Skeletal muscle tissue (tissue), 3 donors: ENCODE measurements at regions not wholly inside any gene's neighbourhood (a gene's known extent, or its start where the extent isn't known, plus 50 kb on each side); places are given as distances from the start of the nearest gene placed in this dataset.

Experiments used
- H3K27ac ChIP-seq: one replicate; pipeline ENCODE4 v1.7.0; 2013; ENCODE audit warnings: mild to moderate bottlenecking, low read depth, low read length, inconsistent platforms
- H3K27me3 ChIP-seq, 3 donors: one replicate each; pipeline ENCODE4 v1.7.0; 2013; ENCODE audit warnings: low read length in 3 of 3; ENCODE audit not compliant: control insufficient read depth in 3 of 3, insufficient read depth in 3 of 3
- H3K36me3 ChIP-seq, 3 donors: one replicate each; pipeline ENCODE4 v1.7.0; 2013; ENCODE audit warnings: low read length in 3 of 3; ENCODE audit not compliant: control insufficient read depth in 3 of 3, insufficient read depth in 3 of 3
- H3K4me1 ChIP-seq, 3 donors: one replicate each; pipeline ENCODE4 v1.7.0; 2013; ENCODE audit warnings: low read length in 3 of 3, mild to moderate bottlenecking in 3 of 3; ENCODE audit not compliant: control insufficient read depth in 3 of 3, insufficient read depth in 3 of 3
- H3K4me3 ChIP-seq, 3 donors: one replicate each; pipeline ENCODE4 v1.7.0; 2013; ENCODE audit warnings: low read length in 3 of 3
- H3K9ac ChIP-seq, 3 donors: one replicate each; pipeline ENCODE4 v1.7.0; 2013; ENCODE audit warnings: low read length in 3 of 3, mild to moderate bottlenecking in 3 of 3, moderate library complexity in 2 of 3, low read depth in 1 of 3
- H3K9me3 ChIP-seq, 3 donors: one replicate each; pipeline ENCODE4 v1.7.0; 2013; ENCODE audit warnings: low read length in 3 of 3; ENCODE audit not compliant: control insufficient read depth in 3 of 3
- donor health status: Osteomylitis.

- no peak overlapping the region for H3K4me3 ChIP-seq
- H3K27me3 ChIP-seq = no peaks in the 10 kb centered on the region
- no peaks in the 10 kb centered on the region for H3K9me3 ChIP-seq
- no peak overlapping the region for H3K27ac ChIP-seq
- no peaks in the 10 kb centered on the region for H3K36me3 ChIP-seq
- H3K4me1 ChIP-seq = no peaks in the 10 kb centered on the region
- no peak overlapping the region for H3K9ac ChIP-seq
These were observed 252.6 kb upstream of the TSHZ3 start for GRCh38 chr19:31601855-31602254.

DNA sequence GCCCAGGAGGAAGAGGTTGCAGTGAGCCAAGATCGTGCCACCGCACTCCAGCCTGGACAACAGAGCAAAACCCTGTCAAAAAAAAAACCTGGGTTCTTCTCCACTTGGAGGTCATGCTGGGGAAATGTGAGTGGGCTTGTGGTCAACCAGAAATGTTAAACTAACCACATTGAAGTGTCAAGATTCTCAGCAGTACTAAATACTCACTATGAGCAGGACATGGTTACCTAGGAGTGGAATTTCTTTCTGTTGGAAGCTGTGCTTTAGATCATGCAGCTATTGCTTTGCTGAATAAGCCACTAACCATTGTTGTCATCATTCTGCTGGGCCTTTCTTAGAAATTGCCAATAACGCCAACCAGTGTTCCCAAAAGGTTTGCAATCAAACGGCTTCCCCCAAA is 253.3 kb upstream of the TSHZ3 start:
- no peaks in the 10 kb centered on the region for H3K9me3 ChIP-seq
- H3K4me3 ChIP-seq = no peak overlapping the region
- H3K36me3 ChIP-seq = no peaks in the 10 kb centered on the region
- H3K4me1 ChIP-seq = no peaks in the 10 kb centered on the region
- no peaks in the 10 kb centered on the region for H3K27me3 ChIP-seq
- no peak overlapping the region for H3K9ac ChIP-seq
- no peak overlapping the region for H3K27ac ChIP-seq

DNA sequence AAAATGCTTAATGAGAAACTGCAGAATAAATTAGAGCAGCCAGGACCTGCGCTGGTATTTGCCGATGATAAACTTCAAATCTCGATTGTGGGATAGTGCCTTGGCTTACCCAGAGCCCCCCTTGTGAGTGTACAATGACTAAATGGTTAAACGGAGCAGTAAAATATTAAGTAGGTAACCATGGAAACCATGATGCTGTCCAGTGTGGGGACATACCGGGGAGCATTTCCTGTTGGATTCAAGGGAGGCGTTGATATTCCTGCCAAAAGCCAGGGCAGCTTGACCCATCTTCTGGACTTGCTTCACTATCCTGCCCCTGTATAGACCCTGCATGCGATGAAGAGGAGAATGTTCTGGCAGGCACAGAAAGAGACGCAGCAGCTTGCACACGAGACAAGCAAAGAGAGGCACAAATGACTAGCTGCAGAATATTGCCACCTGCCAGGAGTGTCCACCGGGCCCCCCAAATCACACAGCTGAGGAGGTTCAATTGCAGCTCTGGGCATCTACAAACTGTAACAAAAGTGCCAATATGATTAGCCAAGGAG is 255.3 kb upstream of the TSHZ3 start:
- Histone ChIP-seq H3K4me1 (no peaks in the 10 kb centered on the region), H3K27me3 (no peaks in the 10 kb centered on the region), H3K9ac (no peak overlapping the region), H3K27ac (no peak overlapping the region), H3K4me3 (no peak overlapping the region), H3K9me3 (no peaks in the 10 kb centered on the region), H3K36me3 (no peaks in the 10 kb centered on the region)

- H3K27ac ChIP-seq = no peak overlapping the region
- no peak overlapping the region for H3K4me3 ChIP-seq
- peaks cover 0 to 2% (median 0%) of the 10 kb centered on the region in 3 donors for H3K27me3 ChIP-seq
- no peak overlapping the region for H3K9ac ChIP-seq
- H3K4me1 ChIP-seq = no peaks in the 10 kb centered on the region
- no peaks in the 10 kb centered on the region for H3K9me3 ChIP-seq
- no peaks in the 10 kb centered on the region for H3K36me3 ChIP-seq
These were observed 260.8 kb upstream of the TSHZ3 start for GRCh38 chr19:31610018-31610417.

DNA sequence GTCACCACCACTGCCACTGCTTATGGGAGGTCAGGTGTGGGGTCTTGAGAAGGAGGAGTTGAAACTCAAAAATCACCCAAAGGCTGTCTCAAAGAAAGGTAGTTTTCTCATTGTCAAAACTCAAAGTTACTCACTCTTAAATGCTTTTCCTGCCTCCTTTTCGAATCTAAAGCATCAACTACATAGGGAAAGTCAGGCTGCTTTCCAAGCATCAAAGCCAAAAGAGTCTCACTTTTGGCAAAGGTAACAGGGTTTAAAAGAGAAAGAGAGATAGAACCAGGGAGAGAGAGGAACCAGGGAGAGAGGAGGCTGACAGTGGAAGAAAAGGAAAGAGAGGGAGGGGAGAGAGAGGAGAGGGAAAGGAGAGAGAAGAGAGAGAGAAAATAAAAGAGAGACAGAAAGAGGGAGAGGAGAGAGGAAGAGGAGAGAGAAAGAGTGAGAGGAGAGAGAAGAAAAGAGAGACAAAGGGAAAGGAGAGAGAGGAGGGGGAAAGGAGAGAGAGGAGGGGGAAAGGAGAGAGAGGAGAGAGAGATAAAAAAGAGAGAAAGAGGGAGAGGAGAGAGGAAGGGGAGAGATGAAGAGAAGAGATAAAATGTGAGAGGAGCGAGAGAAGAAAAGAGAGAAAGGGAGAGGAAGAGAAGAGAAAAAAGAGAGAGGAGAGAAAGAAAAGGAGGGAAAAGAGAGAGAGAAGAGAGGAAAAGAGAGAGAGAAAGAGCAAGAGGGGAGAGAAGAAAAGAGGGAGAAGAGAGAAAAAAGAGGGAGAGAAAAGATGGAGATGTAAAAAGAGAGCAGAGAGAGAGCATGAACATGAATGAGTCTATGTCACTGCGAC is 262.0 kb upstream of the TSHZ3 start:
- H3K27me3 ChIP-seq = peaks cover 0 to 2% (median 0%) of the 10 kb centered on the region in 3 donors
- no peaks in the 10 kb centered on the region for H3K36me3 ChIP-seq
- no peak overlapping the region for H3K27ac ChIP-seq
- H3K4me3 ChIP-seq = no peak overlapping the region
- H3K9ac ChIP-seq = no peak overlapping the region
- H3K4me1 ChIP-seq = no peaks in the 10 kb centered on the region
- H3K9me3 ChIP-seq = no peaks in the 10 kb centered on the region

GRCh38 chr19:31612873-31613272 is 263.6 kb upstream of the TSHZ3 start:
- Histone ChIP-seq H3K27me3 (peaks cover 0 to 2% (median 0%) of the 10 kb centered on the region in 3 donors), H3K4me3 (no peak overlapping the region), H3K9me3 (no peaks in the 10 kb centered on the region), H3K36me3 (no peaks in the 10 kb centered on the region), H3K27ac (no peak overlapping the region), H3K9ac (no peak overlapping the region), H3K4me1 (no peaks in the 10 kb centered on the region)

DNA sequence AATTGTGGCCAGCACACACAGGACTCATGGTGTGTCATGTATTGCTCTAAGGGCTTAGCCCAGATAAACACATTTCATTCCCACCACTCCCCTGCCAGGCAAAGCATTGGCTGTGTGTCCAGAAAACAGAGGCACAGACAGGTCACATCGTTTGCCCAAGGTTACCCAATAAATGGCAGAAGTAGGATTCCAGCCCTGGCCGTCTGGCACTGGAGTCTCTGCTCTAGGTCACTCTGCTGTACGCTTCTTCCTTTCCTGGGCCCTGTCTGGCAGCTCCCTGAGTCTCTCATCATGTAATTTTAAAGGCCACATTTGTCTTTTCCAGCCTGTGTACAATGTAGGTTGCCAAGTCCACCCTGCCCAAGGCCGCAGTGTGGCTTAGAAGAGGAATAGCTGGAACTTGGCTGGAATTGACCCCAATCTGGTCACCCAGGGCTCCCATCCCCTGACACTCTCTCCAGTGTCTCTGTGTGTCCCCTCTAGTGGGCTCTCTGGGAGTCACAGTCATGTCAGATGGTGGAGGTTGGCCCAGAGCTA is 264.5 kb upstream of the TSHZ3 start:
- Histone ChIP-seq H3K9me3 (no peaks in the 10 kb centered on the region), H3K27me3 (peaks cover 0 to 2% (median 0%) of the 10 kb centered on the region in 3 donors), H3K27ac (no peak overlapping the region), H3K9ac (no peak overlapping the region), H3K4me1 (no peaks in the 10 kb centered on the region), H3K36me3 (no peaks in the 10 kb centered on the region), H3K4me3 (no peak overlapping the region)

- H3K4me1 ChIP-seq = no peaks in the 10 kb centered on the region
- H3K27me3 ChIP-seq = no peaks in the 10 kb centered on the region
- H3K4me3 ChIP-seq = no peak overlapping the region
- no peak overlapping the region for H3K27ac ChIP-seq
- no peaks in the 10 kb centered on the region for H3K36me3 ChIP-seq
- H3K9ac ChIP-seq = no peak overlapping the region
- H3K9me3 ChIP-seq = no peaks in the 10 kb centered on the region
These were observed 266.8 kb upstream of the TSHZ3 start for GRCh38 chr19:31616031-31616430.

GRCh38 chr19:31617010-31617585 is 267.9 kb upstream of the TSHZ3 start:
- H3K4me3 ChIP-seq = no peak overlapping the region
- H3K9me3 ChIP-seq = peaks cover 0 to 6% (median 0%) of the 10 kb centered on the region in 3 donors
- H3K27me3 ChIP-seq = no peaks in the 10 kb centered on the region
- no peaks in the 10 kb centered on the region for H3K4me1 ChIP-seq
- H3K9ac ChIP-seq = no peak overlapping the region
- no peak overlapping the region for H3K27ac ChIP-seq
- no peaks in the 10 kb centered on the region for H3K36me3 ChIP-seq

DNA sequence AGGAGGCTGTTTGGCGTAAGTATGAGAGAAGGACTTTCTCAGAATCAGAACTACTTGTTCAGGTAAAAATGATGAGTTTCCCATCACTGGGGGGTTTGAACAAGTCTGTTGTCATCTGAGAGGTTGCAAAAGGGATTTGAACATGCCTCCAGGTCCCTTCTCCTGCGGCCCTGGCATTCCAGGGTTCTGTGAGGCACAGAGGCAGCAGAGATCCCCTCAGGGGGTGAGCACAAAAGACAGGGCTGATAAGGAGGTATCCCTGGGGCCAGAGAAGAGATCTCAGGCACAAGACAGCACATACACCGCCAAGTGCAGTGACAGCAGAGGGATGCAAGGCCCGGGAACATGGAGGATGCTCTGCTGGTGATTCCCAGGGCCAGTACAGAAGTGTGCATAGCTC is 275.8 kb upstream of the TSHZ3 start:
- no peaks in the 10 kb centered on the region for H3K4me1 ChIP-seq
- peaks cover 3 to 8% (median 7%) of the 10 kb centered on the region in 3 donors for H3K27me3 ChIP-seq
- H3K36me3 ChIP-seq = no peaks in the 10 kb centered on the region
- H3K27ac ChIP-seq = no peak overlapping the region
- no peak overlapping the region for H3K4me3 ChIP-seq
- H3K9me3 ChIP-seq = peaks cover 0 to 6% (median 0%) of the 10 kb centered on the region in 3 donors
- H3K9ac ChIP-seq = no peak overlapping the region
